ENCODE measurements at regions not wholly inside any gene's neighbourhood (a gene's known extent, or its start where the extent isn't known, plus 50 kb on each side); places are given as distances from the start of the nearest gene placed in this dataset.
"Not testable (repeated sequence)": the region's sequence is repeated elsewhere in the genome, so short reads cannot be mapped to it uniquely, and the experiment has no call there.

GRCh38 chr20:30597429-30597828 lies 660.0 kb upstream of the DEFB115 start:
- not testable (repeated sequence) for TF ChIP-seq CTCF, POLR2A (IDR thresholded peaks at IDR 0.05)

Measured in adrenal gland (tissue), 5 donors.